MCF 10A (cell line): ENCODE measurements at regions not wholly inside any gene's neighbourhood (a gene's known extent, or its start where the extent isn't known, plus 50 kb on each side); places are given as distances from the start of the nearest gene placed in this dataset.
A peak's percentile ranks its signal among the peaks of the same experiment; 100 is the strongest.

Experiments used
- BruUV-seq: library from RNA; stranded (reverse); fragments of 400-500 nt; replicated peaks from 2 replicates; lab custom pipeline; 2021; lab: Mats Ljungman, UMichigan
- CTCF ChIA-PET: fragments of 300-600 bp; sonication (Branson Sonifier 250); formaldehyde crosslinking; extraction: SDS; loops from one replicate; lab custom pipeline; 2021; ENCODE audit warnings: antibody characterized with exemption, inconsistent platforms; lab: Yijun Ruan, JAX
- POLR2A ChIA-PET: fragments of 300-600, 350-650 bp; sonication (Branson Sonifier 250); formaldehyde crosslinking; extraction: SDS; loops from one replicate; lab custom pipeline; 2020; ENCODE audit warnings: antibody characterized with exemption, inconsistent platforms; lab: Yijun Ruan, JAX
- DNase-seq: peaks from one replicate; pipeline ENCODE4 v3.0.0-alpha.2; 2018; ENCODE audit not compliant: unreplicated experiment
- H3K27ac Mint-ChIP-seq: one replicate; pipeline ENCODE4 v1.8.0; 2022; ENCODE audit warnings: mild to moderate bottlenecking, low read depth, mixed read lengths; ENCODE audit not compliant: unreplicated experiment
- H3K27me3 Mint-ChIP-seq: one replicate; pipeline ENCODE4 v1.8.0; 2022; ENCODE audit warnings: mixed read lengths; ENCODE audit not compliant: insufficient read depth, unreplicated experiment
- H3K36me3 Mint-ChIP-seq: one replicate; pipeline ENCODE4 v1.8.0; 2022; ENCODE audit warnings: mild to moderate bottlenecking, moderate library complexity, mixed read lengths; ENCODE audit not compliant: insufficient read depth, unreplicated experiment
- H3K4me1 Mint-ChIP-seq: one replicate; pipeline ENCODE4 v1.8.0; 2022; ENCODE audit warnings: mixed read lengths; ENCODE audit not compliant: insufficient read depth, unreplicated experiment
- H3K4me3 Mint-ChIP-seq: one replicate; pipeline ENCODE4 v1.8.0; 2022; ENCODE audit warnings: mild to moderate bottlenecking, moderate library complexity, mixed read lengths; ENCODE audit not compliant: unreplicated experiment
- H3K9me3 Mint-ChIP-seq: one replicate; pipeline ENCODE4 v1.8.0; 2022; ENCODE audit warnings: mixed read lengths; ENCODE audit not compliant: unreplicated experiment
- CTCF ChIP-seq: fragments of 200-600 bp; IDR thresholded peaks from one replicate; pipeline ENCODE4 v1.8.0; 2022; ENCODE audit warnings: antibody characterized with exemption, mild to moderate bottlenecking; ENCODE audit not compliant: unreplicated experiment
- intact Hi-C: fragments of 100-400 bp; cut with micrococcal nuclease; formaldehyde crosslinking; loops from 2 replicates; pipeline ENCODE4 v1.14.1; 2022

GRCh38 chr10:15436696-15437095, 65.6 kb upstream of the FAM171A1 start:
- intact Hi-C loops, result no loop called here
- no peak overlapping the region for H3K4me3 Mint-ChIP-seq
- CTCF ChIA-PET, result interaction anchor here (1.0 to 1.1 kb wide), 2 partner anchors 8 to 289 kb away, joined by 3 read pairs; no protein-coding TSS in a partner anchor
- H3K9me3 Mint-ChIP-seq, result no peaks in the 10 kb centered on the region
- no peak for TF ChIP-seq CTCF
- no TSS peak for BruUV-seq
- no peak for DNase-seq
- H3K27ac Mint-ChIP-seq, result no peak overlapping the region
- no peaks in the 10 kb centered on the region for H3K36me3 Mint-ChIP-seq
- H3K27me3 Mint-ChIP-seq, result peaks cover 40% of the 10 kb centered on the region
- POLR2A ChIA-PET, result no interaction called here
- peaks cover 7% of the 10 kb centered on the region for H3K4me1 Mint-ChIP-seq

- no peaks in the 10 kb centered on the region for H3K36me3 Mint-ChIP-seq
- CTCF ChIA-PET, result interaction anchor here (0.6 to 1.7 kb wide), 29 partner anchors 10 to 585 kb away, joined by 3 to 16 read pairs (median 4); partner anchors contain the start of gene ITGA8
- peaks cover 33% of the 10 kb centered on the region for H3K27me3 Mint-ChIP-seq
- peak; percentile 69 for DNase-seq
- peak overlapping the region; percentile 61 for H3K27ac Mint-ChIP-seq
- TF ChIP-seq CTCF, result peak; percentile 64
- H3K4me3 Mint-ChIP-seq, result peak overlapping the region; percentile 71
- no TSS peak for BruUV-seq
- H3K9me3 Mint-ChIP-seq, result no peaks in the 10 kb centered on the region
- POLR2A ChIA-PET, result no interaction called here
- intact Hi-C loops, result loop anchor here (1.0 to 2.0 kb wide), 2 partner anchors 283 to 291 kb away; no protein-coding TSS in a partner anchor
- peaks cover 7% of the 10 kb centered on the region for H3K4me1 Mint-ChIP-seq
Measured at GRCh38 chr10:15433850-15434537, 62.9 kb upstream of the FAM171A1 start.

GRCh38 chr10:15432266-15432665, 61.2 kb upstream of the FAM171A1 start:
- peaks cover 7% of the 10 kb centered on the region for H3K4me1 Mint-ChIP-seq
- no peaks in the 10 kb centered on the region for H3K9me3 Mint-ChIP-seq
- no TSS peak for BruUV-seq
- DNase-seq, result no peak
- POLR2A ChIA-PET, result no interaction called here
- peaks cover 26% of the 10 kb centered on the region for H3K27me3 Mint-ChIP-seq
- TF ChIP-seq CTCF, result no peak
- H3K27ac Mint-ChIP-seq, result no peak overlapping the region
- no peaks in the 10 kb centered on the region for H3K36me3 Mint-ChIP-seq
- CTCF ChIA-PET, result interaction anchor here (1.2 kb wide), 1 partner anchor 294 kb away, joined by 4 read pairs; no protein-coding TSS in a partner anchor
- no peak overlapping the region for H3K4me3 Mint-ChIP-seq
- intact Hi-C loops, result no loop called here

GRCh38 chr10:15430969-15431771, 60.1 kb upstream of the FAM171A1 start:
- no peak for DNase-seq
- Mint-ChIP-seq H3K36me3 (no peaks in the 10 kb centered on the region), H3K9me3 (no peaks in the 10 kb centered on the region), H3K27ac (no peak overlapping the region), H3K27me3 (peaks cover 18% of the 10 kb centered on the region), H3K4me3 (no peak overlapping the region), H3K4me1 (peaks cover 7% of the 10 kb centered on the region)
- no peak for TF ChIP-seq CTCF
- CTCF ChIA-PET, result interaction anchor here (0.7 to 2.1 kb wide), 6 partner anchors 9 to 338 kb away, joined by 3 to 11 read pairs (median 4); partner anchors contain the start of gene ITGA8
- BruUV-seq, result no TSS peak
- POLR2A ChIA-PET, result no interaction called here
- intact Hi-C loops, result no loop called here
